Suppressor macrophage (primary cell): ENCODE measurements at regions not wholly inside any gene's neighbourhood (a gene's known extent, or its start where the extent isn't known, plus 50 kb on each side); places are given as distances from the start of the nearest gene placed in this dataset.

Source experiments
- DNase-seq, 4 experiments: peaks; one replicate each; pipeline ENCODE4 v3.0.0-alpha.2; 2020 to 2022

GRCh38 chr14:71716041-71716772, 216.0 kb upstream of the RGS6 start:
- no peak for DNase-seq

GRCh38 chr14:71720978-71721624, 211.1 kb upstream of the RGS6 start:
- DNase-seq, result peak; percentile 54 to 65 (median 59)

GRCh38 chr14:71721791-71722190, 210.4 kb upstream of the RGS6 start:
- DNase-seq, result peak; percentile 2 to 40 (median 18)

GRCh38 chr14:71722885-71723284, 209.3 kb upstream of the RGS6 start:
- no peak for DNase-seq

- DNase-seq, result peak; percentile 21 to 51 (median 40)
These were observed 206.2 kb upstream of the RGS6 start for GRCh38 chr14:71725922-71726579.

GRCh38 chr14:71726580-71727021, 205.6 kb upstream of the RGS6 start:
- no peak for DNase-seq

- DNase-seq, result no peak
These were observed 203.8 kb upstream of the RGS6 start for GRCh38 chr14:71728386-71728785.

- DNase-seq, result no peak
These were observed 202.6 kb upstream of the RGS6 start for GRCh38 chr14:71729596-71729995.

GRCh38 chr14:71730471-71730870, 201.8 kb upstream of the RGS6 start:
- DNase-seq, result no peak

GRCh38 chr14:71731096-71731495, 201.1 kb upstream of the RGS6 start:
- no peak for DNase-seq

- DNase-seq, result no peak
These were observed 198.9 kb upstream of the RGS6 start for GRCh38 chr14:71733210-71733883.

GRCh38 chr14:71734076-71734475, 198.2 kb upstream of the RGS6 start:
- DNase-seq, result no peak

- no peak for DNase-seq
These were observed 197.3 kb upstream of the RGS6 start for GRCh38 chr14:71734885-71735284.

GRCh38 chr14:71737760-71738159, 194.5 kb upstream of the RGS6 start:
- no peak for DNase-seq

- DNase-seq, result no peak
These were observed 192.8 kb upstream of the RGS6 start for GRCh38 chr14:71739273-71739990.

- no peak for DNase-seq
These were observed 191.0 kb upstream of the RGS6 start for GRCh38 chr14:71741241-71741640.

GRCh38 chr14:71742485-71742884, 189.7 kb upstream of the RGS6 start:
- no peak for DNase-seq

- no peak for DNase-seq
These were observed 187.2 kb upstream of the RGS6 start for GRCh38 chr14:71745072-71745471.

- no peak for DNase-seq
These were observed 184.0 kb upstream of the RGS6 start for GRCh38 chr14:71748196-71748595.

GRCh38 chr14:71749613-71750238, 182.5 kb upstream of the RGS6 start:
- peak; percentile 5 to 41 (median 25) for DNase-seq

- no peak for DNase-seq
These were observed 181.0 kb upstream of the RGS6 start for GRCh38 chr14:71751264-71751663.
